GM12878 (cell line): ENCODE measurements at regions not wholly inside any gene's neighbourhood (a gene's known extent, or its start where the extent isn't known, plus 50 kb on each side); places are given as distances from the start of the nearest gene placed in this dataset.

Experiments
- BCL3 ChIP-seq: IDR thresholded peaks from 2 replicates; pipeline ENCODE4 v1.6.1; 2011; ENCODE audit warnings: borderline replicate concordance, low read depth, mild to moderate bottlenecking, moderate library complexity, low read length; ENCODE audit not compliant: insufficient read depth, poor library complexity, severe bottlenecking
- CEBPB ChIP-seq, 2 experiments: fragments of 150-350 bp in 1 of 2; IDR thresholded peaks; 2 replicates each; pipeline ENCODE4 v1.6.1; 2012 to 2014; ENCODE audit warnings: low read depth in 2 of 2, low read length in 2 of 2, borderline replicate concordance in 1 of 2, inconsistent platforms in 1 of 2
- CHD2 ChIP-seq: IDR thresholded peaks from 2 replicates; pipeline ENCODE4 v1.6.1; 2011; ENCODE audit warnings: low read depth, low read length, improper control_type of control experiment, borderline replicate concordance
- CTCF ChIP-seq, 3 experiments: IDR thresholded peaks in 2 of 3; conservative IDR thresholded peaks in 1 of 3; 2 replicates each; pipeline ENCODE4 v1.5.1; 2011; ENCODE audit warnings: low read depth in 3 of 3, low read length in 3 of 3, mild to moderate bottlenecking in 3 of 3, control low read depth in 2 of 3, moderate library complexity in 2 of 3, inconsistent platforms in 1 of 3, mixed read lengths in 1 of 3; ENCODE audit not compliant: control insufficient read depth in 2 of 3, insufficient read depth in 1 of 3; ENCODE audit errors: extremely low read depth in 1 of 3
- EP300 ChIP-seq, 2 experiments: fragments of 150-350 bp in 1 of 2; IDR thresholded peaks; 2 replicates each; pipeline ENCODE4 v1.6.1; 2011 to 2012; ENCODE audit warnings: low read depth in 2 of 2, low read length in 2 of 2, borderline replicate concordance in 1 of 2, improper control_type of control experiment in 1 of 2, inconsistent platforms in 1 of 2; ENCODE audit not compliant: control insufficient read depth in 1 of 2
- HDAC2 ChIP-seq: fragments of 200-600 bp; sonication (generic); IDR thresholded peaks from 2 replicates; pipeline ENCODE4 v1.6.1; 2017
- MAX ChIP-seq: IDR thresholded peaks from 2 replicates; pipeline ENCODE4 v1.6.1; 2012; ENCODE audit warnings: low read depth, low read length, improper control_type of control experiment
- NBN ChIP-seq: fragments of 450-650 bp; IDR thresholded peaks from 2 replicates; pipeline ENCODE4 v1.6.1; 2016
- NFIC ChIP-seq: IDR thresholded peaks from 2 replicates; pipeline ENCODE4 v1.6.1; 2012; ENCODE audit warnings: low read depth, mild to moderate bottlenecking, inconsistent platforms, low read length, moderate library complexity
- PAX8 ChIP-seq: fragments of 450-650 bp; IDR thresholded peaks from 2 replicates; pipeline ENCODE4 v1.6.1; 2017; ENCODE audit warnings: mild to moderate bottlenecking, moderate library complexity
- POLR2A ChIP-seq: IDR thresholded peaks from 2 replicates; pipeline ENCODE4 v1.6.1; 2011; ENCODE audit warnings: low read depth, mild to moderate bottlenecking, low read length
- SPI1 ChIP-seq: IDR thresholded peaks from 2 replicates; pipeline ENCODE4 v1.6.1; 2011; ENCODE audit warnings: low read depth, mild to moderate bottlenecking, low read length, moderate library complexity, borderline replicate concordance; ENCODE audit not compliant: insufficient read depth
- TARDBP ChIP-seq: IDR thresholded peaks from 2 replicates; pipeline ENCODE4 v1.6.1; 2016; ENCODE audit warnings: borderline replicate concordance
- TBL1XR1 ChIP-seq: IDR thresholded peaks from 2 replicates; pipeline ENCODE4 v1.6.1; 2012; ENCODE audit warnings: low read depth, low read length, improper control_type of control experiment

GRCh38 chr10:129371541-129371940, 95.5 kb upstream of the MGMT start:
- TF ChIP-seq TBL1XR1 (no peak), POLR2A (no peak), PAX8 (no peak), CTCF (IDR thresholded peaks at IDR 0.05 in 2 of 3, conservative IDR thresholded peaks at IDR 0.05 in 1 of 3; ENCODE audit: control insufficient read depth in 2 of 3, extremely low read depth in 1 of 3, insufficient read depth in 1 of 3, low read depth in 3 of 3, low read length in 3 of 3) (no peak), NBN (no peak), BCL3 (no peak), TARDBP (no peak), CHD2 (no peak), NFIC (no peak), CEBPB (IDR thresholded peaks at IDR 0.05; ENCODE audit: borderline replicate concordance in 1 of 2, low read depth in 2 of 2, low read length in 2 of 2) (no peak), SPI1 (no peak), EP300 (IDR thresholded peaks at IDR 0.05; ENCODE audit: borderline replicate concordance in 1 of 2, control insufficient read depth in 1 of 2, low read depth in 2 of 2, low read length in 2 of 2) (no peak), HDAC2 (no peak), MAX (no peak)
